ENCODE measurements at regions not wholly inside any gene's neighbourhood (a gene's known extent, or its start where the extent isn't known, plus 50 kb on each side); places are given as distances from the start of the nearest gene placed in this dataset.
"Not testable (repeated sequence)": the region's sequence is repeated elsewhere in the genome, so short reads cannot be mapped to it uniquely, and the experiment has no call there.

GRCh38 chr10:121131426-121132265 is 280.5 kb downstream of the WDR11 start:
- no peak for DNase-seq (ENCODE audit: low spot score)
- no peak for FAIRE-seq

GRCh38 chr10:121132273-121132672 is 281.1 kb downstream of the WDR11 start:
- no peak for DNase-seq (ENCODE audit: low spot score)
- FAIRE-seq: no peak

- DNase-seq (ENCODE audit: low spot score) (no peak), FAIRE-seq (no peak)
These were observed 282.7 kb downstream of the WDR11 start for GRCh38 chr10:121133901-121134300.

- no peak for FAIRE-seq
- DNase-seq (ENCODE audit: low spot score): no peak
These were observed 283.5 kb downstream of the WDR11 start for GRCh38 chr10:121134711-121135110.

GRCh38 chr10:121135512-121135911 is 284.4 kb downstream of the WDR11 start:
- no peak for FAIRE-seq
- DNase-seq (ENCODE audit: low spot score): no peak

GRCh38 chr10:121137533-121137932 is 286.4 kb downstream of the WDR11 start:
- no peak for DNase-seq (ENCODE audit: low spot score)
- FAIRE-seq: no peak

GRCh38 chr10:121138112-121138860 is 287.1 kb downstream of the WDR11 start:
- no peak for FAIRE-seq
- DNase-seq (ENCODE audit: low spot score): no peak

GRCh38 chr10:121138918-121139317 is 287.8 kb downstream of the WDR11 start:
- FAIRE-seq (no peak), DNase-seq (ENCODE audit: low spot score) (no peak)

- not testable (repeated sequence) for FAIRE-seq; DNase-seq (ENCODE audit: low spot score)
These were observed 294.7 kb downstream of the WDR11 start for GRCh38 chr10:121145802-121146395.

- DNase-seq (ENCODE audit: low spot score) (no peak), FAIRE-seq (no peak)
These were observed 297.8 kb downstream of the WDR11 start for GRCh38 chr10:121148921-121149320.

- FAIRE-seq: no peak
- DNase-seq (ENCODE audit: low spot score): no peak
These were observed 300.9 kb downstream of the WDR11 start for GRCh38 chr10:121152033-121152432.

- no peak for FAIRE-seq
- no peak for DNase-seq (ENCODE audit: low spot score)
These were observed 301.8 kb downstream of the WDR11 start for GRCh38 chr10:121152935-121153334.

GRCh38 chr10:121154310-121154709 is 303.1 kb downstream of the WDR11 start:
- FAIRE-seq (no peak), DNase-seq (ENCODE audit: low spot score) (no peak)

- no peak for FAIRE-seq
- DNase-seq (ENCODE audit: low spot score): peak; percentile 24
These were observed 303.7 kb downstream of the WDR11 start for GRCh38 chr10:121154846-121155245.

- FAIRE-seq: no peak
- DNase-seq (ENCODE audit: low spot score): no peak
These were observed 304.7 kb downstream of the WDR11 start for GRCh38 chr10:121155742-121156474.

- DNase-seq (ENCODE audit: low spot score): peak; percentile 48
- FAIRE-seq: no peak
These were observed 306.8 kb downstream of the WDR11 start for GRCh38 chr10:121157998-121158397.

GRCh38 chr10:121158988-121159579 is 307.9 kb downstream of the WDR11 start:
- FAIRE-seq (no peak), DNase-seq (ENCODE audit: low spot score) (no peak)

GRCh38 chr10:121159670-121160069 is 308.5 kb downstream of the WDR11 start:
- FAIRE-seq: no peak
- peak; percentile 17 for DNase-seq (ENCODE audit: low spot score)

- FAIRE-seq (peak; percentile 79), DNase-seq (ENCODE audit: low spot score) (peak; percentile 74)
These were observed 314.1 kb downstream of the WDR11 start for GRCh38 chr10:121165276-121165675.

- FAIRE-seq (no peak), DNase-seq (ENCODE audit: low spot score) (no peak)
These were observed 316.5 kb downstream of the WDR11 start for GRCh38 chr10:121167534-121168243.

All from RCC 7860 (cell line).